ENCODE measurements at regions not wholly inside any gene's neighbourhood (a gene's known extent, or its start where the extent isn't known, plus 50 kb on each side); places are given as distances from the start of the nearest gene placed in this dataset.

DNA sequence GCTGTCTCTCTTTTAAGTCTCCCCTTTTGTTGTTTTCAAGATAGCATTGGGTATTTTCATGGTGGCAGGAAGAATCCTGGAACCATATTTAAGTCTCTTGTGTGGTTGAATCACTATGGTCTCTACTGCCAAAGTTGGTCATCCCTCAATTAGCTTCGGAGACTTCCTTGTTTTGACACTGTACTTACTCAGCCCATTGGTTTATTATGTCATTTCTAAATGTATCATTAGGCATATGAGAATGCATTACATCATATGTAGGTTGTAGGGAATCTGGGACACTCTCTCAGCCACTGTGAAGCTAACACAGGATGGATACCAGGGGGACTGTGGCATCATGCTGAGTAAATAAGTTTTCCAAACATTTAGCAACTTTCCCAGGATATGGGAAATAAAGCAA, 211.8 kb downstream of the DTHD1 start:
- H3K9me3 Mint-ChIP-seq: no peaks in the 10 kb centered on the region
- H3K27ac Mint-ChIP-seq: no peak overlapping the region
- DNase-seq: no peak
- no peak overlapping the region for H3K4me3 Mint-ChIP-seq
- no peaks in the 10 kb centered on the region for H3K4me1 Mint-ChIP-seq
- TF ChIP-seq CTCF (IDR thresholded peaks at IDR 0.05): no peak
- H3K27me3 Mint-ChIP-seq (ENCODE audit: low read depth, poor library complexity): no peaks in the 10 kb centered on the region
- no peaks in the 10 kb centered on the region for H3K36me3 Mint-ChIP-seq (ENCODE audit: low read depth)

GRCh38 chr4:36494016-36494415, 212.6 kb downstream of the DTHD1 start:
- Mint-ChIP-seq H3K4me1 (no peaks in the 10 kb centered on the region), H3K4me3 (no peak overlapping the region), H3K27ac (no peak overlapping the region), H3K36me3 (ENCODE audit: low read depth) (no peaks in the 10 kb centered on the region), H3K9me3 (no peaks in the 10 kb centered on the region), H3K27me3 (ENCODE audit: low read depth, poor library complexity) (no peaks in the 10 kb centered on the region)
- no peak for DNase-seq
- TF ChIP-seq CTCF (IDR thresholded peaks at IDR 0.05): no peak

- Mint-ChIP-seq H3K36me3 (ENCODE audit: low read depth) (no peaks in the 10 kb centered on the region), H3K4me1 (no peaks in the 10 kb centered on the region), H3K4me3 (no peak overlapping the region), H3K27ac (no peak overlapping the region), H3K9me3 (no peaks in the 10 kb centered on the region), H3K27me3 (ENCODE audit: low read depth, poor library complexity) (no peaks in the 10 kb centered on the region)
- no peak for DNase-seq
- no peak for TF ChIP-seq CTCF (IDR thresholded peaks at IDR 0.05)
These were observed 213.3 kb downstream of the DTHD1 start for GRCh38 chr4:36494747-36495146.

GRCh38 chr4:36502350-36502749, 220.9 kb downstream of the DTHD1 start:
- Mint-ChIP-seq H3K9me3 (no peaks in the 10 kb centered on the region), H3K4me1 (no peaks in the 10 kb centered on the region)

DNA sequence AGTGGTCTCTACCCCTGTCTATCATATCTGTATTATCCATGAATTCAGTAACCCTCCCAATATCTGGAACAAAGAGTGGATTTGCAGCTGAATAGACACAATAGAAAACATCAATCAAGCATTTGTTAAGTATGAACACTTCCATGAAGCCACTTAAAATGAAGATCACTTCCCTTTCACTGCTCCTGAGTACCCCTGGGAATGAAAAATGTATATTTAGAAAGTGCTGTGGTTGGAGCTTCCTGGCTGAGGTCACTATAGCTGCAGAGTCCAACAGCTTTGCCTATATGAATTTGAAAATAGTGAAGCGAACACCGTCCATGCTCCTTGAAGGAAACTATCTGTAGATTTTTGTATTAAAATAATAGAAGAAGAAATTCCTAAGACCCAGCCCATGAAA, 227.0 kb downstream of the DTHD1 start:
- Mint-ChIP-seq H3K9me3 (no peaks in the 10 kb centered on the region), H3K4me1 (no peaks in the 10 kb centered on the region), H3K27ac (no peak overlapping the region), H3K36me3 (ENCODE audit: low read depth) (no peaks in the 10 kb centered on the region), H3K4me3 (no peak overlapping the region), H3K27me3 (ENCODE audit: low read depth, poor library complexity) (no peaks in the 10 kb centered on the region)
- TF ChIP-seq CTCF (IDR thresholded peaks at IDR 0.05): no peak
- DNase-seq: no peak

More at GRCh38 chr4:36502350-36502749, 220.9 kb downstream of the DTHD1 start:
- Mint-ChIP-seq H3K36me3 (ENCODE audit: low read depth) (no peaks in the 10 kb centered on the region), H3K27ac (no peak overlapping the region), H3K27me3 (ENCODE audit: low read depth, poor library complexity) (peaks cover 2% of the 10 kb centered on the region), H3K4me3 (no peak overlapping the region)
- no peak for TF ChIP-seq CTCF (IDR thresholded peaks at IDR 0.05)
- no peak for DNase-seq

- no peaks in the 10 kb centered on the region for H3K9me3 Mint-ChIP-seq
- no peak overlapping the region for H3K4me3 Mint-ChIP-seq
- H3K27me3 Mint-ChIP-seq (ENCODE audit: low read depth, poor library complexity): no peaks in the 10 kb centered on the region
- no peaks in the 10 kb centered on the region for H3K4me1 Mint-ChIP-seq
- DNase-seq: no peak
- TF ChIP-seq CTCF (IDR thresholded peaks at IDR 0.05): no peak
- H3K36me3 Mint-ChIP-seq (ENCODE audit: low read depth): no peaks in the 10 kb centered on the region
- no peak overlapping the region for H3K27ac Mint-ChIP-seq
These were observed 228.4 kb downstream of the DTHD1 start for GRCh38 chr4:36509845-36510244.
